ENCODE measurements at regions not wholly inside any gene's neighbourhood (a gene's known extent, or its start where the extent isn't known, plus 50 kb on each side); places are given as distances from the start of the nearest gene placed in this dataset.

DNA sequence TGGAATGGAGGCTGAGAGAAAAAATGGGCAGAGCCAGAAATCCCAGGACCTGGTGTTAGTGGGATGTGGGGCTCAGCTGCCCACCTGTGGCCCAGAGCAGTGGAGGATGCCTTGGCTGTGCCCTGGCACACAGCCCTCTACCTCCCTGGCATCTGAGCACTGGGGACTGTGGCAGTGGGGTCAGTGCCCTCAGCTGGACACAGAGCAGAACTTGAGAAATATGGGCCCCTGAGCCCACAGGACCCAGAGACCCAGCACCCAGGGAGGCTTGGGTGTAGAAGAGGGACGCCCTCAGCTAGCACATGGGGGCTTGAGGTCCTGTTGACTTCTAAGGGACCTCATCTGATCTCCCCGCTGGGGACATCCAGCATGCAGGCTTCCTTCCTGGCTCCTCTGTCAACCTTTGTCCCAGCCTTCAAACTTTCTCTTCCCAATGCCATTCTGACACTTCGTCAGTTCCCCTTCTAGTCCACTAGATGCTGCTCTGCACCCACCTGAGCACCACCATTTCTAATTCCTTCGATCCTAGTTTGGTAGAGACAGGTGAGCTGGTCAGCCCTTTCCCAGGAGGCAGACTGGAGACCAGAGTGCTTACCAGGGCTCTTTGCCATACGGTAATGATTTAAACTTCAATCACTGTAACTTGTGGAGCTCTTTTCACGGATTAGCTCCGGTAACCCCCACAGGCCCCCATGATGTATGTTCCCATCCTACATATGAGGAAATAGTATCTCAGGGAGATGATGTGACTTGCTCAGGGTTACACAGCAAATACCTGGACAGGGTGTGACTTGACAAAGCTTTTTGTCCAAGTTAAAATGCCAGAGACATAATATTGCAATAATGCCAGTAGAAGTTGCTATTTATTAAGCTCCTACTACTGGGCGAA lies 143.7 kb downstream of the ASCL4 start:
- H3K27me3 ChIP-seq (ENCODE audit: control insufficient read depth, insufficient read depth, low read length) = no peaks in the 10 kb centered on the region
- POLR2A ChIA-PET = no interaction called here
- CTCF ChIA-PET = interaction anchor here (0.9 to 2.0 kb wide), 2 partner anchors 10 to 594 kb away, joined by 4 to 13 read pairs; no protein-coding TSS in a partner anchor
- TF ChIP-seq CTCF (IDR thresholded peaks at IDR 0.05; ENCODE audit: low read depth, low read length) = peak; percentile 56
- DNase-seq (ENCODE audit: low read depth, low spot score) = no peak
- no peak overlapping the region for H3K4me3 ChIP-seq (ENCODE audit: low read depth, low read length)
- no peak overlapping the region for H3K27ac ChIP-seq (ENCODE audit: low read depth, low read length)
- H3K9me3 ChIP-seq (ENCODE audit: control insufficient read depth, insufficient read depth, low read length) = no peaks in the 10 kb centered on the region

DNA sequence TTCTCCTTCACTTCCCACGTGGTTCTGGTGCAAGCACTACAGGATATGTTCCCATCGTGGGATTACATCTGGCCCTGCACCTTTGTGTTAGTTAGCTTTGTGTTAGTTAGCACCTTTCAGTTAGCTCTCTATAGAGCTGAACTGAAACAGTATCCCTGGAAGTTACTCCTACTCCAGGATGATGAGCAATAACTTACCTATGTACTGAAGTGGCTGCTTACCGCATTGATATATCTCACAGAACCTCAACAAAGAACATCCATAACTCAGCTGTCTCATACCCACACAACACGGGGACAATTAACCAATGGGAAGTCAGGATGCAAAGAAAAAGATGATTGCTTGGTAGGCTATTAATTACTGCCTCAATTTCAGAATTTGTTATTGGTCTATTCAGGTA lies 146.6 kb downstream of the ASCL4 start:
- POLR2A ChIA-PET = no interaction called here
- no peak overlapping the region for H3K27ac ChIP-seq (ENCODE audit: low read depth, low read length)
- no peaks in the 10 kb centered on the region for H3K9me3 ChIP-seq (ENCODE audit: control insufficient read depth, insufficient read depth, low read length)
- H3K4me3 ChIP-seq (ENCODE audit: low read depth, low read length) = no peak overlapping the region
- CTCF ChIA-PET = interaction anchor here (0.5 kb wide), 1 partner anchor 243 kb away, joined by 8 read pairs; no protein-coding TSS in a partner anchor
- DNase-seq (ENCODE audit: low read depth, low spot score) = no peak
- no peaks in the 10 kb centered on the region for H3K27me3 ChIP-seq (ENCODE audit: control insufficient read depth, insufficient read depth, low read length)
- TF ChIP-seq CTCF (IDR thresholded peaks at IDR 0.05; ENCODE audit: low read depth, low read length) = no peak

- H3K27ac ChIP-seq (ENCODE audit: low read depth, low read length) = no peak overlapping the region
- no peak for TF ChIP-seq CTCF (IDR thresholded peaks at IDR 0.05; ENCODE audit: low read depth, low read length)
- ChIA-PET CTCF (no interaction called here), POLR2A (no interaction called here)
- no peaks in the 10 kb centered on the region for H3K27me3 ChIP-seq (ENCODE audit: control insufficient read depth, insufficient read depth, low read length)
- no peak overlapping the region for H3K4me3 ChIP-seq (ENCODE audit: low read depth, low read length)
- no peak for DNase-seq (ENCODE audit: low read depth, low spot score)
- no peaks in the 10 kb centered on the region for H3K9me3 ChIP-seq (ENCODE audit: control insufficient read depth, insufficient read depth, low read length)
Observed at GRCh38 chr12:107925125-107925524, 150.6 kb downstream of the ASCL4 start.

DNA sequence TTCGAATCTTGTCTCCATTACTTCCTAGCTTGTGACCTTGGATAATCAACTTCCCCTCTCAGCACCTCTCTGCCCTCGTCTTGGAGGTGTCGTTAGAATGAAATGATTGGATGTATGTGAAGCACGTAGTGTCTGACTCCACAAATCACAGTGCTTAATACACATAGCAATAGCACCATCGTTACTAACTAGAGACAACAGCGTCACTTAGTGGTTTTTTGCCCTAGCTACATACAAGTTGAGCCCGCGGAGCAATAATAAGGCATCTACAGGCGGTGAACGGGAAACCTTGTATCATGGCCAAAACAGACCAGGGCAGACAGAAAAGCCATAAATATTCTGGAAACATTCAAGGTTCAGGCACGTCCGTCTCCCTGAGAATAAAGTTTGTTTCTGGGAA lies 154.9 kb downstream of the ASCL4 start:
- no peaks in the 10 kb centered on the region for H3K9me3 ChIP-seq (ENCODE audit: control insufficient read depth, insufficient read depth, low read length)
- H3K27ac ChIP-seq (ENCODE audit: low read depth, low read length) = no peak overlapping the region
- TF ChIP-seq CTCF (IDR thresholded peaks at IDR 0.05; ENCODE audit: low read depth, low read length) = peak; percentile 26
- H3K27me3 ChIP-seq (ENCODE audit: control insufficient read depth, insufficient read depth, low read length) = no peaks in the 10 kb centered on the region
- DNase-seq (ENCODE audit: low read depth, low spot score) = no peak
- CTCF ChIA-PET = interaction anchor here (1.1 to 1.9 kb wide), 2 partner anchors 44 to 254 kb away, joined by 4 to 15 read pairs; no protein-coding TSS in a partner anchor
- POLR2A ChIA-PET = no interaction called here
- no peak overlapping the region for H3K4me3 ChIP-seq (ENCODE audit: low read depth, low read length)

DNA sequence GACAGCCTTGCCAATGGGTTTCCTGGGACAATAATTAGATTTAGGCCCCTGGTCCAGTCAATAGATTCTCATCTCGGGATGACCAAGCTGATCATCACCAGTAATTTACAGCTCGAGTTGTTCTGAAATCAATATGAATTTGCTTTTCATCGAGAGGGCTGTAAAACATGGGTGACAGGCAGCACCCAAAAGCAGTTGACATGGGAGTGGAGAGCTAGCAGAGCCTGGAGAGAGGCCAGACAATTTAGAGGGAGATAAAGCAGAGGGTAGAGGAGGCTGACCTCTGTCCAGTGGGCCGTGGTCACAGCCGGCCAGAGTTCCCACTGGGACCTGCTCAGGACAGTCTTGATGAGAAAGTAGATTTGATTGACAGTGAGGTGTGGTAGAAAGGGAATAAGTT lies 157.3 kb downstream of the ASCL4 start:
- CTCF ChIA-PET = no interaction called here
- no peak for TF ChIP-seq CTCF (IDR thresholded peaks at IDR 0.05; ENCODE audit: low read depth, low read length)
- no peak for DNase-seq (ENCODE audit: low read depth, low spot score)
- POLR2A ChIA-PET = no interaction called here
- Histone ChIP-seq H3K27ac (ENCODE audit: low read depth, low read length) (no peak overlapping the region), H3K4me3 (ENCODE audit: low read depth, low read length) (no peak overlapping the region), H3K9me3 (ENCODE audit: control insufficient read depth, insufficient read depth, low read length) (no peaks in the 10 kb centered on the region), H3K27me3 (ENCODE audit: control insufficient read depth, insufficient read depth, low read length) (no peaks in the 10 kb centered on the region)

Measured in AG04450 (cell line).